ENCODE measurements at regions not wholly inside any gene's neighbourhood (a gene's known extent, or its start where the extent isn't known, plus 50 kb on each side); places are given as distances from the start of the nearest gene placed in this dataset.

DNA sequence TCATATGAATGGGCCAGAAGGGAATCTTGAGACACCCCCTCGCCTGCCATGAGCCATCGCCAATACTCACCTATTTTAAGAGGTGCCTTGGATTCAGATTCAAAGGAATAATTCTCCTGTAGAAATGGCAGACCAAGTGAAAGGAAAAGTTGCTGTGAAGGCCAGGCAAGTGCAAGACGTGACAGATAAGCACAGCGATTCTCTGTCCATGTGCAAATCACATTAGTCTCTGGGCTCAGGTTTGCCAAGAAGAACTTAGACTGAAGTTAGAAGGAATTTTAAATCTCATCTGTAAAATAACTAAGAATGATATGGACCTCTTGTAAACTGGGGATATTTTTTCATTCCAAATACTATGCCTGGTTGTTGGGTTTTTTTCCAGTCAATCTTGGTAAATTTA, 173.6 kb downstream of the UACA start:
- no peak for TF ChIP-seq POLR2AphosphoS5 (IDR thresholded peaks at IDR 0.05; ENCODE audit: low read depth)
- no peak for TF ChIP-seq SPI1 (IDR thresholded peaks at IDR 0.05; ENCODE audit: borderline replicate concordance, low read depth)
- no peak for TF ChIP-seq GABPA (IDR thresholded peaks at IDR 0.05; ENCODE audit: low read depth)
- TF ChIP-seq CTCF (IDR thresholded peaks at IDR 0.05; ENCODE audit: insufficient read depth, low read length), result no peak
- TF ChIP-seq, protein P1, sequence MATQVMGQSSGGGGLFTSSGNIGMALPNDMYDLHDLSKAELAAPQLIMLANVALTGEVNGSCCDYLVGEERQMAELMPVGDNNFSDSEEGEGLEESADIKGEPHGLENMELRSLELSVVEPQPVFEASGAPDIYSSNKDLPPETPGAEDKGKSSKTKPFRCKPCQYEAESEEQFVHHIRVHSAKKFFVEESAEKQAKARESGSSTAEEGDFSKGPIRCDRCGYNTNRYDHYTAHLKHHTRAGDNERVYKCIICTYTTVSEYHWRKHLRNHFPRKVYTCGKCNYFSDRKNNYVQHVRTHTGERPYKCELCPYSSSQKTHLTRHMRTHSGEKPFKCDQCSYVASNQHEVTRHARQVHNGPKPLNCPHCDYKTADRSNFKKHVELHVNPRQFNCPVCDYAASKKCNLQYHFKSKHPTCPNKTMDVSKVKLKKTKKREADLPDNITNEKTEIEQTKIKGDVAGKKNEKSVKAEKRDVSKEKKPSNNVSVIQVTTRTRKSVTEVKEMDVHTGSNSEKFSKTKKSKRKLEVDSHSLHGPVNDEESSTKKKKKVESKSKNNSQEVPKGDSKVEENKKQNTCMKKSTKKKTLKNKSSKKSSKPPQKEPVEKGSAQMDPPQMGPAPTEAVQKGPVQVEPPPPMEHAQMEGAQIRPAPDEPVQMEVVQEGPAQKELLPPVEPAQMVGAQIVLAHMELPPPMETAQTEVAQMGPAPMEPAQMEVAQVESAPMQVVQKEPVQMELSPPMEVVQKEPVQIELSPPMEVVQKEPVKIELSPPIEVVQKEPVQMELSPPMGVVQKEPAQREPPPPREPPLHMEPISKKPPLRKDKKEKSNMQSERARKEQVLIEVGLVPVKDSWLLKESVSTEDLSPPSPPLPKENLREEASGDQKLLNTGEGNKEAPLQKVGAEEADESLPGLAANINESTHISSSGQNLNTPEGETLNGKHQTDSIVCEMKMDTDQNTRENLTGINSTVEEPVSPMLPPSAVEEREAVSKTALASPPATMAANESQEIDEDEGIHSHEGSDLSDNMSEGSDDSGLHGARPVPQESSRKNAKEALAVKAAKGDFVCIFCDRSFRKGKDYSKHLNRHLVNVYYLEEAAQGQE (IDR thresholded peaks at IDR 0.05; ENCODE audit: insufficient replicate concordance, low read depth), result no peak
- Histone ChIP-seq H3K27me3 (ENCODE audit: insufficient read depth, poor library complexity, severe bottlenecking) (no peaks in the 10 kb centered on the region), H3K4me3 (replicated peaks; ENCODE audit: insufficient read depth, low read length) (no peak overlapping the region), H3K27ac (replicated peaks) (peak overlapping the region; percentile 66)
- no peak for DNase-seq (ENCODE audit: low read depth in 1 of 2, low spot score in 1 of 2)

DNA sequence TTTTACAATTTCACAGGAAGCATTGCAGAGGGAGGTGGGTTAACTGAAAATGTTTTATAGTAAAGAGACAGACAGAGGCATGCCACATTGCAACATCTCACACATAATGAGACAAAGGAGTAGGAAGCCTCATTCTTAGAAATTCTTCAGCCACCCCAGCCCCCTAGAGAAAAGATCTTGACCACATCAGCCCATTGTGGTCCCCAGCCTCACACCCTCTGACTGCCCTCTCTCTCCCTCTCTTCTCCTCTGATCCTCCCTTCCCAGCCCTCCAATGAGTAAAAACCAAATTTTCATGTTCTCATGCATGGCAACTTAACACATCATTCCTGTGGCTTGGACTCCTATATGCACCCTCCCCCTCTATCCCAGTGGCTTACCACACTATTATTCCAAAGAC, 174.1 kb downstream of the UACA start:
- TF ChIP-seq CTCF (IDR thresholded peaks at IDR 0.05; ENCODE audit: insufficient read depth, low read length), result no peak
- TF ChIP-seq POLR2AphosphoS5 (IDR thresholded peaks at IDR 0.05; ENCODE audit: low read depth), result no peak
- TF ChIP-seq GABPA (IDR thresholded peaks at IDR 0.05; ENCODE audit: low read depth), result no peak
- TF ChIP-seq SPI1 (IDR thresholded peaks at IDR 0.05; ENCODE audit: borderline replicate concordance, low read depth), result no peak
- TF ChIP-seq, protein P1 (IDR thresholded peaks at IDR 0.05; ENCODE audit: insufficient replicate concordance, low read depth), result no peak
- Histone ChIP-seq H3K27me3 (ENCODE audit: insufficient read depth, poor library complexity, severe bottlenecking) (no peaks in the 10 kb centered on the region), H3K4me3 (replicated peaks; ENCODE audit: insufficient read depth, low read length) (no peak overlapping the region), H3K27ac (replicated peaks) (peak overlapping the region; percentile 66)
- peak in 1 of 2 experiments; percentile 61 for DNase-seq (ENCODE audit: low read depth in 1 of 2, low spot score in 1 of 2)

DNA sequence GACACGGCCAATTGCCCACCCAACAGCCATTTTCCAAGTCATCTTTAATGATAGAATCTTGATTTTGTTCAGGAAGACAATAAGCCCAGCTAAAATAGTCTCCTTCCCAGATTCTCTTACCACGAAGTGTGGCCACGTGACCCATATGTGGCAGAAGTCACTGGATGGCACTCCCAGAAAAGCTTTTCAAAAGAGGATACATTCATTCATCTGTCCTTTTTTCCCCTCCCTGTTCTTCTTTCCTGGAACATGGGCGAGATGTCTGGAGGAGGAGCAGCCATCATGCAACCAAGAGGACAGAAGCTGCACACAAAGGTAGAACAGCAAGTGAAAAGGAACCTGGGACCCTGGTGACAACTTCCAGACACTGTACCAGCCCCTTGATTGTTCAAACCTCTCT, 174.7 kb downstream of the UACA start:
- TF ChIP-seq, protein P1 (IDR thresholded peaks at IDR 0.05; ENCODE audit: insufficient replicate concordance, low read depth), result no peak
- TF ChIP-seq GABPA (IDR thresholded peaks at IDR 0.05; ENCODE audit: low read depth), result no peak
- no peak for DNase-seq (ENCODE audit: low read depth in 1 of 2, low spot score in 1 of 2)
- Histone ChIP-seq H3K4me3 (replicated peaks; ENCODE audit: insufficient read depth, low read length) (no peak overlapping the region), H3K27me3 (ENCODE audit: insufficient read depth, poor library complexity, severe bottlenecking) (no peaks in the 10 kb centered on the region), H3K27ac (replicated peaks) (peak overlapping the region; percentile 66)
